K562 (cell line): ENCODE measurements at regions not wholly inside any gene's neighbourhood (a gene's known extent, or its start where the extent isn't known, plus 50 kb on each side); places are given as distances from the start of the nearest gene placed in this dataset.

ENCODE experiments used
- ATAC-seq: fragments of 200-7000 bp; cut with Tn5 transposase; 3 replicates; pipeline ENCODE4 v1.9.1; 2020; ENCODE audit warnings: moderate library complexity
- BruUV-seq: library from RNA; stranded (reverse); fragments of 400-500 nt; replicated peaks from 2 replicates; lab custom pipeline; 2021; lab: Mats Ljungman, UMichigan
- CTCF ChIA-PET: fragments of 300-600 bp; formaldehyde crosslinking; extraction: SDS; loops from one replicate; lab custom pipeline; 2021; ENCODE audit warnings: low intra/inter-chr PET ratio; lab: Yijun Ruan, JAX
- POLR2A ChIA-PET: fragments of 300-600, 350-650 bp; sonication (Branson Sonifier 250); formaldehyde crosslinking; extraction: SDS; loops from one replicate; lab custom pipeline; 2021; ENCODE audit warnings: antibody characterized with exemption, inconsistent platforms; lab: Yijun Ruan, JAX
- DNase-seq, 4 experiments: peaks; one replicate each; pipeline versions ENCODE4 v3.0.0 to v3.0.0-alpha.2; 2011 to 2018; ENCODE audit warnings: low spot score in 3 of 4, mixed read lengths in 3 of 4; ENCODE audit errors: extremely low read depth in 1 of 4
- FAIRE-seq: peaks from 2 replicates; lab custom pipeline; 2011; peaks lifted over from hg19 to GRCh38; lab: Jason Lieb, UNC
- H2AFZ ChIP-seq: 2 replicates; pipeline ENCODE4 v1.6.0; 2011; ENCODE audit warnings: low read depth, low read length, control low read depth, inconsistent platforms
- H3K27ac ChIP-seq: fragments of 200-600 bp; 3 replicates; pipeline ENCODE4 v1.8.0; 2011; ENCODE audit warnings: low read depth, mild to moderate bottlenecking, control low read depth, inconsistent platforms, low read length, moderate library complexity, mixed read lengths; ENCODE audit errors: extremely low read depth
- H3K27me3 ChIP-seq, 2 experiments: fragments of 300-600 bp in 1 of 2; 2 replicates in 1 of 2; 3 replicates in 1 of 2; pipeline versions ENCODE4 v1.6.0 to v1.8.0; 2011; ENCODE audit warnings: inconsistent platforms in 2 of 2, low read length in 2 of 2, mild to moderate bottlenecking in 1 of 2, mixed read lengths in 1 of 2, moderate library complexity in 1 of 2; ENCODE audit not compliant: control insufficient read depth in 2 of 2, insufficient read depth in 2 of 2
- H3K36me3 ChIP-seq: fragments of 300-600 bp; 3 replicates; pipeline ENCODE4 v1.8.0; 2011; ENCODE audit warnings: mild to moderate bottlenecking, low read length, inconsistent platforms; ENCODE audit not compliant: control insufficient read depth, insufficient read depth
- H3K4me1 ChIP-seq, 2 experiments: fragments of 200-600 bp in 1 of 2; replicated peaks in 1 of 2; 2 replicates in 1 of 2; 3 replicates in 1 of 2; pipeline versions ENCODE4 v1.5.1 to v1.8.0; 2011; ENCODE audit warnings: inconsistent platforms in 2 of 2, low read length in 2 of 2, mild to moderate bottlenecking in 1 of 2, mixed read lengths in 1 of 2, moderate library complexity in 1 of 2; ENCODE audit not compliant: control insufficient read depth in 2 of 2, insufficient read depth in 2 of 2
- H3K4me2 ChIP-seq: 2 replicates; pipeline ENCODE4 v1.6.1; 2011; ENCODE audit warnings: low read length, control low read depth, inconsistent platforms, mixed read lengths; ENCODE audit not compliant: insufficient read depth
- H3K4me3 ChIP-seq: fragments of 200-600 bp; sonication (generic), shearing (Covaris generic); 2 replicates; pipeline ENCODE4 v1.5.1; 2016; ENCODE audit warnings: control low read depth, inconsistent platforms
- H3K79me2 ChIP-seq: fragments of 200-600 bp; 3 replicates; pipeline ENCODE4 v1.8.0; 2011; ENCODE audit warnings: low read length, inconsistent platforms; ENCODE audit not compliant: control insufficient read depth, insufficient read depth
- H3K9ac ChIP-seq, 2 experiments: 2 replicates each; pipeline versions ENCODE4 v1.6.0 to v1.6.1; 2011; ENCODE audit warnings: low read depth in 2 of 2, low read length in 2 of 2, control low read depth in 1 of 2, inconsistent platforms in 1 of 2, mild to moderate bottlenecking in 1 of 2, mixed read lengths in 1 of 2; ENCODE audit not compliant: insufficient read depth in 1 of 2
- H3K9me1 ChIP-seq: one replicate; pipeline ENCODE4 v1.6.0; 2011; ENCODE audit warnings: inconsistent platforms, mild to moderate bottlenecking, low read length, moderate library complexity; ENCODE audit not compliant: control insufficient read depth, insufficient read depth
- H3K9me3 ChIP-seq: replicated peaks from 2 replicates; pipeline ENCODE4 v1.5.1; 2011; ENCODE audit warnings: low read depth, low read length, inconsistent platforms; ENCODE audit not compliant: control insufficient read depth, insufficient read depth
- H4K20me1 ChIP-seq: replicated peaks from 2 replicates; pipeline ENCODE4 v1.6.1; 2011; ENCODE audit warnings: low read length, inconsistent platforms, mixed read lengths; ENCODE audit not compliant: control insufficient read depth, insufficient read depth
- ZNF695 ChIP-seq: fragments of 450-650 bp; formaldehyde crosslinking; IDR thresholded peaks from 2 replicates; pipeline ENCODE4 v1.4.0; 2020; ENCODE audit warnings: mild to moderate bottlenecking, moderate library complexity
- ZNF699 ChIP-seq: fragments of 250-450 bp; sonication (Bioruptor Pico); IDR thresholded peaks from 2 replicates; pipeline ENCODE4 v1.8.0; 2021; ENCODE audit warnings: mild to moderate bottlenecking, moderate library complexity; ENCODE audit not compliant: insufficient replicate concordance
- WGBS: fragments of 100-300 bp; shearing (Covaris generic); methylation state at CpG from one replicate; pipeline ENCODE4 v1.1.6; 2016; ENCODE audit warnings: low coverage, mixed read lengths; ENCODE audit not compliant: insufficient coverage; ENCODE audit errors: missing lambda C conversion rate; 5-methylcytosine and 5-hydroxymethylcytosine counted together
- in situ Hi-C: fragments of 300-500 bp; cut with MboI; formaldehyde crosslinking; loops from 4 replicates; pipeline ENCODE4 v1.15.0; 2018; ENCODE audit warnings: inconsistent platforms, mixed read lengths
- intact Hi-C: fragments of 100-400 bp; cut with micrococcal nuclease; formaldehyde crosslinking; loops from 2 replicates; pipeline ENCODE4 v1.14.2; 2022
- TF ChIP-seq, protein P1 (sequence below): sonication (generic); formaldehyde crosslinking; IDR thresholded peaks from 2 replicates; pipeline ENCODE4 v1.8.0; 2022; ENCODE audit warnings: missing genetic modification reagents, mild to moderate bottlenecking, borderline replicate concordance
- TF ChIP-seq, protein P2 (sequence below): fragments of 450-650 bp; formaldehyde crosslinking; IDR thresholded peaks from 2 replicates; pipeline ENCODE4 v1.4.0; 2020; ENCODE audit warnings: mild to moderate bottlenecking, mixed read lengths

DNA sequence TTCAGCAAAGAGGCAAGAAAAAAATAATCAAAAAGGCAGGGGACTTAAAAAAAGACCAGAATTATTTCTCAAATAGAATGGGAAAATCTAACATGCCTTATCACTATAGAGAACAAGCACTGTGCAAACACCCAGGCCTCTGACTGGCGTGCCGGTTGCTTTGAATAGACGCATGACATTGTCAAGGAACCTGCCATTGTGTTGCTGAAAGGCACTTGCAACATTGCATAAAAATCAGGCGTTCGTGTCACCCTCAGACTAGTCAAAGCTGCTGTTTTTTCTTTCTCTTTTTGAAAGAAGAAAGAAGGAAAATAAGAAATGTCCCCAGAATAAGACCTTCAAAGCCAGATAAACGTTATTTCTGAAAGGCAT lies 549.3 kb upstream of the CADM1 start:
- TF ChIP-seq, protein P1, sequence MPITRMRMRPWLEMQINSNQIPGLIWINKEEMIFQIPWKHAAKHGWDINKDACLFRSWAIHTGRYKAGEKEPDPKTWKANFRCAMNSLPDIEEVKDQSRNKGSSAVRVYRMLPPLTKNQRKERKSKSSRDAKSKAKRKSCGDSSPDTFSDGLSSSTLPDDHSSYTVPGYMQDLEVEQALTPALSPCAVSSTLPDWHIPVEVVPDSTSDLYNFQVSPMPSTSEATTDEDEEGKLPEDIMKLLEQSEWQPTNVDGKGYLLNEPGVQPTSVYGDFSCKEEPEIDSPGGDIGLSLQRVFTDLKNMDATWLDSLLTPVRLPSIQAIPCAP (CRISPR knock-in tag), result no peak
- no peak for TF ChIP-seq ZNF695 (CRISPR knock-in tag)
- TF ChIP-seq, all 486 proteins: peak for 0

DNA sequence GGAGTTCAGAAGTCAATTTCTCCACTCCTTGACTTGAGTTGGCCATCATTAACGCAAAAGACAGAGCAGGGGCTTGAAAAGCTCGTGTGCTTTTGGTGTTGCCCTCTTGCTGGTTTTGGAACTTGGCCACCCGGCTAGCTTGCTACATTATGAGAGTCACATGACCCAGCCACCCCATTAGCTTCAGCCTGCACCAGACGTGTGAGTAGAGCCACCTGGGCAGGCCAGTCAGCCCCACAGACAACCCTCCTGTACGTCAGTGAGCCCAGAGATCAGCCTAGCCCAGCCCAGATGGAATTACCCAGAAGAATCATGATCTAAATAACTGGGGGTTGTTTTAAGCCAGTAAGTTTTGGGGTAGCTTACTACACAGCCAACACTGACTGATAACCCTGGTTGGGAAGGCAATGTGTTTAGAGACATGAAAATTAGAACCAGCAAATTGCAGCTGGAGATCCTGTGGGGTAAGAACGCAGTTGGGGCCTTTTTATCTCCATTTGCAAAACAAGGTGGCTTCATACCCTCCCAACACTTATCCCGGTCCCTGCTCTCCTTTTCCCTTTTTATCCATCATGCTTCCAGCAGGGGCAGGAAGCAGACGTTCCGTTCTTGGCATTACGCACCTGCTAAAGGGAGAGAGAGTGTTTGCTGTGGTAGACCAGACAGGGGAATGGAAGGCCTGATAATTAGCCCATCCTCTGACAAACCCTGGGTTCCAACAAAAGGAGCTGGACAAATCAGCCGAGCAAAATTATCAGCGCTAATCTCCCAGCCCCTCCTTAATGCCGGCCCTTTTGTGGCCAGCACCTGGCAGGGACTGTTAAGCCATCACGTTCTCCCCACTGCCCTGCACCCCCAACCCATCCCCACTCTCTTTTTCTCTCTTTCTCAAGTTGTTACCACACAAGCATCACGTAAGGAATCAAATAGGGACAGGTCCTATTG lies 548.7 kb upstream of the CADM1 start:
- ATAC-seq (no peak), DNase-seq (no peak), FAIRE-seq (no peak)
- Histone ChIP-seq H3K9me1 (no peaks in the 10 kb centered on the region), H3K9ac (no peak overlapping the region), H4K20me1 (no peaks in the 10 kb centered on the region; the same call in 1 of the 2 replicates), H2AFZ (no peak overlapping the region), H3K27me3 (no peaks in the 10 kb centered on the region; a peak in 2 of 5 replicates), H3K36me3 (no peaks in the 10 kb centered on the region), H3K4me1 (no peaks in the 10 kb centered on the region), H3K4me2 (no peak overlapping the region), H3K27ac (no peak overlapping the region), H3K4me3 (no peak overlapping the region), H3K79me2 (no peaks in the 10 kb centered on the region), H3K9me3 (no peaks in the 10 kb centered on the region)
- ChIA-PET POLR2A (no interaction called here), CTCF (no interaction called here)
- TF ChIP-seq, protein P2, sequence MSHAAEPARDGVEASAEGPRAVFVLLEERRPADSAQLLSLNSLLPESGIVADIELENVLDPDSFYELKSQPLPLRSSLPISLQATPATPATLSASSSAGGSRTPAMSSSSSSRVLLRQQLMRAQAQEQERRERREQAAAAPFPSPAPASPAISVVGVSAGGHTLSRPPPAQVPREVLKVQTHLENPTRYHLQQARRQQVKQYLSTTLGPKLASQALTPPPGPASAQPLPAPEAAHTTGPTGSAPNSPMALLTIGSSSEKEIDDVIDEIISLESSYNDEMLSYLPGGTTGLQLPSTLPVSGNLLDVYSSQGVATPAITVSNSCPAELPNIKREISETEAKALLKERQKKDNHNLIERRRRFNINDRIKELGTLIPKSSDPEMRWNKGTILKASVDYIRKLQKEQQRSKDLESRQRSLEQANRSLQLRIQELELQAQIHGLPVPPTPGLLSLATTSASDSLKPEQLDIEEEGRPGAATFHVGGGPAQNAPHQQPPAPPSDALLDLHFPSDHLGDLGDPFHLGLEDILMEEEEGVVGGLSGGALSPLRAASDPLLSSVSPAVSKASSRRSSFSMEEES, result peak; percentile 45
- no peak for TF ChIP-seq ZNF699 (CRISPR knock-in tag)
- BruUV-seq, result no TSS peak
- intact Hi-C loops, result no loop called here
- WGBS, result under 1% methylated on average over 14 of the region's 15 CpGs
- in situ Hi-C loops, result loop anchor here (25.0 kb wide), 1 partner anchor 716 kb away; no protein-coding TSS in a partner anchor

More for the DNA sequence above, 549.3 kb upstream of the CADM1 start:
- no peaks in the 10 kb centered on the region for H3K9me1 ChIP-seq
- no peaks in the 10 kb centered on the region; the same call in 1 of the 2 replicates for H4K20me1 ChIP-seq
- H3K4me2 ChIP-seq, result no peak overlapping the region
- intact Hi-C loops, result no loop called here
- DNase-seq (no peak), ATAC-seq (no peak), FAIRE-seq (no peak)
- POLR2A ChIA-PET, result no interaction called here
- no peak overlapping the region for H3K27ac ChIP-seq
- no peaks in the 10 kb centered on the region for H3K36me3 ChIP-seq
- no peak overlapping the region for H2AFZ ChIP-seq
- H3K79me2 ChIP-seq, result no peaks in the 10 kb centered on the region
- H3K4me3 ChIP-seq, result no peak overlapping the region
- no peaks in the 10 kb centered on the region for H3K9me3 ChIP-seq
- no peaks in the 10 kb centered on the region for H3K4me1 ChIP-seq
- no TSS peak for BruUV-seq
- CTCF ChIA-PET, result no interaction called here
- no peak overlapping the region for H3K9ac ChIP-seq
- WGBS, result 3% methylated on average over 6 of the region's 6 CpGs
- in situ Hi-C loops, result loop anchor here (25.0 kb wide), 1 partner anchor 716 kb away; no protein-coding TSS in a partner anchor
- H3K27me3 ChIP-seq, result no peaks in the 10 kb centered on the region; a peak in 2 of 5 replicates
